Hepatic stellate cell (primary cell): ENCODE measurements at regions not wholly inside any gene's neighbourhood (a gene's known extent, or its start where the extent isn't known, plus 50 kb on each side); places are given as distances from the start of the nearest gene placed in this dataset.

Experiments
- DNase-seq: peaks from one replicate; pipeline ENCODE4 v3.0.0; 2011; ENCODE audit warnings: low spot score

DNA sequence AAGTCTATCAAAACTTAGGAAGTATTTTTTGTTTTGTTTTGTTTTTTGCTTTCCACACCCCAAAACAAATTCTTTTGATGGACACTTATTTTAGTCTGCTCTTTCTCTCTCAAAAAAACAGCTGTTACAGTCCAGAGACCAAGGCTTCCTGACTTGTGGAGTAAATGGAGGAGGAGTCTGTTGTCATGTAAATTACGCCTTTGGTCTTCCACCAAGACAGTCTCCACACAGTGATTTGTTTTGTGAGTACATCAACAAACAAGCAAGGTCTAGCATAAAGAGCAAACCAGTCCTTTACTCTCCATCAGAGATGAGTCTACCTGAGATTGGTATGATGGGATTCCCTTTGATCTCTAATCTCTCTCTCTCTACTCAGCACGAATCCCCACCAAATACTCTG lies 588.0 kb upstream of the ARID1B start:
- no peak for DNase-seq

DNA sequence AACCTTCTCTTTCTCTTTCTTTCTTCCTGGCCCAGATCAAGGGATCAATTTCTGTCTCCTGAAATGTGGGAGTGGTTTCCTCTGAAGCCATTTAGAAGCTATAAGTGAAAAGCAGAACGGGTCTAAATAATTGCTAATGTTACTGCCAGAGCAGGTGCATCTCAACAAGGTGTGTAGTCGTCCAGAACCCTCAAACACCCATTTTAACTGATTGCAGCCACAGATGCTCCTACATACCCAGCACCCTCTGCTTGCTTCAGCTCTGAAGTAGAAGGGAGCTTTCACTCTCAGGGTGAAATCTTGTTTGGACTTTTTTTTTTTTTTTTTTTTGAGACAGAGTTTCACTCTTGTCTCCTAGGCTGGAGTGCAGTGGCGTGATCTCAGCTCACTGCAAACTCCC lies 592.1 kb upstream of the ARID1B start:
- no peak for DNase-seq

DNA sequence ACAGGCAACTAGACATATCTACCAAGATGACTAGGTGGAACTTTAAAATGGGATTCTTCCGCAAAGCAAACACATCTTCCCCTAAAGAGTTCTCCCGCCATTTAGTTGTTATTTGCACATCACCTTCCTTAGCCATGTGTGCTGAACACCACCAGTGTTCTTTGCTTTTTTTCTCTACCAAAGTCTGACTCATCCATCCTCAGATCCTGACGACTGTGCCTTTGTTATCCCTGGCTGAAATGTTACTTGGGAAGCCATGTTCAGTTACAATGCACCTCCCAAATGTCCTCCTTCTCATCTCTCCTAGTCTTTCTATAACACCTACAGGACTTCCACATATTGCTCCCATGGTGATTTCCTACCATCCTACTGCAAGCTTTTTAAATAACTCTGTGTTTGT lies 593.5 kb upstream of the ARID1B start:
- DNase-seq: no peak

DNA sequence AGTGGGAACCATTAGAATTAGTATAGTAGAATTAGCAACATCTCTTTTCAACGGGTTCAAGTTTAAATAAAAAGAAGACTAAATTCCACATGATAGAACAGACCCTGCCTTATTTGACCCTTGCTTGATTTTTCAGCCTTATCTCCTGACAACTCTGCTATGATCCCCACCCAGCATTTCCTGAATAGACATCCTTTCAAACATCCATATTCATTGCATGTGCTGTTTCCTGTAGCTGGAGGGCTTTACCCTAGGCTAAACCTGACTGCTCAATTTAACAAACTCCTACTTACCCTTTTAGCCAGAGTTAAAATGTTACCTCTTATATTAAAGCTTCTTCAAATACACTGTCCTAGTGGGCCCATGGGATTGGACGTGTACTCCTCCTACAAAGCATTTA lies 594.8 kb upstream of the ARID1B start:
- DNase-seq: no peak

DNA sequence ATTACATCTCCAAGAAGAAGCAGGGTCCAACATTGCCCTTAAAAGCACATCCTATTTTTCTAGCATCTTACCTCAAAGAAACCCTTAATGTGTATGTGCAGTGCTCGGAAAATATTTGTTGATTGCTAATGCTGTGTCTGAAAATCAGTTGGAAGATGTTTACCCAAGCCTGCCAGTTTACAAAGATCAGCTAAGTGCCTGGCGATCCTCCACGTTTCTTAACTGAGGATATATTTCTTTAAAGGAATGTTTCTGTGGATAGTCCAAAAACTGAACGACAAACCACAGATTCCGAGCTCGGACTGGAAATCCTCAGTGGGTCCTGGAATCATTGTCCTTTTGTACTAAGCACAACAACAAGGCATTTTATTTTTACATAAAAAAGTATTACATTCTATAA lies 595.7 kb upstream of the ARID1B start:
- DNase-seq: no peak

DNA sequence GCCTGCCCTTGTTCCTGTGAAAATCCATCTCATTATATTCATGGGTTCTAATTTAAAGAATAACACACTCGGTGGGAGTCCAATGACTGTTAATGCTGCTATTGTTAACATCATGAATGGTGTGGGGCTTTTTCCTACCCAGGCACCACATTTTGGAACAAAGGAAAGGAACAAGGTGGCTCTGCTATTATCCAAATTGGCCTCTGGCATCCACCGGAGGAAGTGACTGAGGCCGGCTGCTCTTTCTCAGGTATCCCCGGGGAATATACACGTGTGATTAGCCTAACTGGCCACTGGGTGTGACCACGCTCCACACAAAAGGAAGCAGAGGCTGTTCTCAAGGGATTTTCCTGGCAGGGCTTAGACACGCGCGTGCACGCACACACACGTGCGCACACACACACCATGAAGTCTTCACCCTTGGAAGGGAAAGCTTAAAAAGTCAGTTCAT lies 601.2 kb upstream of the ARID1B start:
- DNase-seq: no peak

DNA sequence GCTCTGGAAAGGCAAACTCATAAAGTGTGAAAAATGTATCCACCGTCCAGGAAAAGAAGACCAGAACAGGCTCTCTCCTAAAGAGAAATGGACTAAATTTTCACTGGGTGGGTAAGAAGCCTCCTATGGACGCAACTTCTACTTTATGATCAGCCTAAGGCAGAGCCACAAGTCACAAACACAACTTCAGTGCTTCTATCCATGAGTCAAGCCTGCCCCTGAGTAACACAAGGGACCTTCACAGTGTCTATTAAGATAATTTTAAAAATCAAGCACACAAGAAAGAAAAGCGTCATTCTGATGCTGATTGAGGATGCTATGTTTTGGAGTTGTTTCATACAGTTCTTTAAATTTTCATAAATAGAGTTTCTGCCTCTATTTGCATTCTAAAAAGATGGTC lies 601.7 kb upstream of the ARID1B start:
- no peak for DNase-seq

DNA sequence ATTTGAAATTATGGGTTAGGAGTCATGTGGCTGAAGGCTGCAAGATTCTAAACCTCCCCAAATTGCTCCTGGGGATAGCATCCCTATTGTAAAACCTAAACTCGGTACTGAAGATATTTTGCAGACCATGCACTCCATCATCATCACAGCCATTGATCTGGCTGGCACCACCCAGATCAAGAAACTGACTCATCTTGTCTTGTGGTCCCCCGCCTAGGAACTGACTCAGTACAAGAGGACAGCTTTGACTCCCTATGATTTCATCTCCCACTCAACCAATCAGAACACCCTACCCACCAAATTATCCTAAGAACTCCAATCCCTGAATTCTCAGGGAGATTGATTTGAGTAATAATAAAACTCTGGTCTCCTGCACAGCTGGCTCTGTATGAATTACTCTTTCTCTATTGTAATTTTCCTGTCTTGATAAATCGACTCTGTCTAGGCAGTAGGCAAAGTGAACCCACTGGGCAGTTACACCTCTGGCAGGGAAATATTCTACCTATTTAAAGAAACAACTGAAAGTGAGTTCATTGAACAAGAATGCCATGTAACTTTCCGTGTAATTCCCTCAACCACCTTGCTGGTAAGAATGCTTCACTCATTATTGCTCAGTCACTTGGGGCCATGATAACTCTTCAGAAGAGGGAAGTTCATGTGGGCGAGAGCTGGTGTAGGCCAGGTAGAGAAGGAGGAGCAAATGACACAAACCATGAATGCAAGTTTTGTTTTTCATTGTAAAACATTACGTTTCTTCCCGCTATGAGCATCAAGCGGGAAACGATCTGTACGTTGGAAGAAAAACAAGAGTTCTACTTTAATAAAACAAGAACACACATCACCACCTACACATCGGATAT lies 602.9 kb upstream of the ARID1B start:
- no peak for DNase-seq

DNA sequence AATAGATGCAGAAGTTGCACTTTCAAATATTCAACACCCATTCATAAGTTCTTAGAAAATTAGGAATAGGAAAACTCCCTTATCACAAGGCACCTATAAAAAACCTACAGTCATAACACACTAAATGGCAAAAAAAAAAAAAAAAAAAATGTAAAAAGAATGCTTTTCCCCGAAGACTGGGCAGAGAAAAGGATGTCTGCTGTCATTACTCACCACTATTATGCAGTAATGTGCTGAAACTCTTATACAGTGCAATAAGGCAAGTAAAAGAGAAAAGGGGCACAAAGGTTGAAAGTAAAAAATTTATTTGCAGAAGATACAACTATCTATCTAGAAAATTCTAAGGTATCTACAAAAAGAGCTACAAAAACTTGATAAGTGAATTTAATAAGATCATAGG lies 607.8 kb upstream of the ARID1B start:
- DNase-seq: no peak

DNA sequence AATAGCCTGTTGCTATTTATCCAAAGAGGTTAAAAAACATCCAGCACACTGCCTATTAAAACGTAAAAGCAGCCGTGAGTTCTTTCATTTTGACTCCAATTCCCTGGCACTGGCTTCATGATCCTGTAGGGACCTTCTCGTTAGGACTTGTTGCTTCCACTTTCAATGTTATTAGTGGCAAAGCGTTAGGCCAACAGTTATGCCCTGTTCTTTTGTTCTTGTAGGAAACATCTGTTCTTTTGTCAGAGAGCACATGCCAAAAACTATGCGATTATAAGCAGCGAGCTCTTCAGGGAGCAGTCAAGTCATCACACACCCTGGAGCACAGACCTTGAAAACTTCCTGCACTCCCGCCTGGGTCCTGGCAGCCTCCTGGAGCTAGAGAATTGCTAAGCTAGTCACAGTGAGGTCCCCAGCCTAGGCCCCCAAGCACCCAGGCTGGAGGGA lies 609.5 kb upstream of the ARID1B start:
- DNase-seq: no peak

DNA sequence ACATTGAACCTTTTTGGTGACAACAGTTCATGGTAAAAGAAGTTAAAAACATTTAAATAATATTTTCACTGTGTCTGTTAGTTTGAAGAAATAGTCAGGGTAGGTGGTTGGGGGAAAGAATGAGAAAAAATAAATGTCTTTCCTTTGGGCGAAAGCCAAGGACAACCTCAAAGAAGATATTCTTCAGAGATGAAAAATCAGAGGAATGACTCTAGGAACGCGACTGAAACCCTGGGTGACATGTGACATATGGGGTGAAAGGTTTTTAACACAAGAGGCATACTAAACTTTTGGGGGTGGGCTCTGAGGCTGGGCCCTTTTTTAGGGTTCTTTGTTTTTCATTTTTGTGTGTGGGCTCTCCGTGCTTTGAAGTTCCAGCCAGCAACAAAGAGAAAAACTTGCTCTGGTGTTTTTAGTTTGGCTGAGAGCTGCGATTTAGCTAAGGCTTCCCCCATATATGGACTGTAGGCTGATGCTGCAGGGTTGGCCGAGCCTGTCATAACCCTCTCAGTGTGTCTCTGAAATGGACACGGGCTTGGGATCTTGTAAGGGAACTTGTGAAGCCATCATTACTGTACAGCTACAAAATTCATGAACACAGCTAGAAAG lies 610.1 kb upstream of the ARID1B start:
- no peak for DNase-seq

DNA sequence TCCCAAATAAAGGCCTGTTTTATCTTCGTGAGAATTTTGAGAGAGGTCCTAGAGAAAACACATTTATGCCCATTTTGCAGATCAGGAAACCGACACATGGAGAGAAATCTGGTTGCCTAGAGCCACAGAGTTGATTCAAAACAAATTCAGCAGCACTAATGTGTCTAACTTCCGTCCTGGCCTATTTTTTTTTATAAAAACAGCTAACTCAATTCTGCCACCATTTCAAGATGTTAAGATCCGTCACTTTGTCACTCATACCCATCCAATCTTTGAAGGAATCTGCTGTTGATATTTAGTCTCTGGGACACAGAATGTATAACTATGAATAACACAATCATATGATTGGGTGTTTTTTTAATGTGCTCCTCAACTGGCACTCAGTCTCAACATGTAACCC lies 611.1 kb upstream of the ARID1B start:
- DNase-seq: no peak

DNA sequence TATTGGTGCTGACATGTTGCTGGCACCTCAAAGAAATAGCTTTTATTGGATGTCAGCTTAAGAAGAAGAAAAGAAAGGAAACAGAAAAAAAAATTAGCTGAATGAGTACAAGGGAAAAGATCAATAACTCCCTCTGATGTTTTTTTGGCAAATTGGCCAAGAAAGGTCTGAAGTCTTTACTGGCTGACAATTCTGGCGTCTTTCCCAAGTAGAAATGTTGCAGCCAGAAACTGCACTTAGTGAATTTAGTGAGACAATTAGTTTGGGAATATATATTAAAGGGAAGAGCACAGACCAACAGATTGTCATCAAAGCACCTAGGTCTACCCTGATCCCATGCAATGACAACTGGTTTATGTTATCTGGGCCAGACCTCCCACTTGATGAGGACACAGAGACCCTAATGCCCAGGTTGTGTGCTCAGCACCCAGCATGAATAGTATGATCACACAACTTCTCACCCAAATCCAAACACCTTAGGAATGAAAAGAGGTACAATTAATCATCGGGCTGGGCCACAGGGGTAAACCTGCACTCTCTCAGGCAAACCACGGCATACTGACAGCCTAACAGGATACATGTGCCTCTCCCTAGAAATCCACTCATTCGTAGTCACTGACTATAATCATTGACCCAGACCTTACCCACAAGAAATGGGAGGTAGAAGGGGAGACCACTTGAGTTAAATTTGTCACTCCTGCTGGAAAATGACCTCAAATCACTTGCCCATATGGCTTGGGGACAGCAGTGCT lies 612.3 kb upstream of the ARID1B start:
- DNase-seq: no peak

DNA sequence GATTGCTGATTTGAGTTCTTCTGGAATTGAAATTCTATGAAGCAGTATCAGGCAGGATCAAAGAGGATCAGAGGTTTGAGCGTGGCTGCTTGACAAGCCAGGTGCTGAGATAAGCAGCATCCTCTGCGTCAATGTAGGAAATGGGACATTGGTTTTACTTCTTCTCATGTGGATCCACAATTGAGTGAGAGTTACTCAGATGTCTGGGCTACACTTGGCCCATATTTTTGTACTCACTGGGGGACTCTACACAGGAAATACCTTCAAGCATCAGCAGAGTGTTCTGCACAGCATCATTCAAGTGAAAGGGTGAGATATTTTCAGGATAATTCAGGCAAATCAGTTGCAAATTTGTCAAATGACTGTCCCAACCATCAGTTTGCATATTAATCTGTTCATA lies 613.9 kb upstream of the ARID1B start:
- no peak for DNase-seq

DNA sequence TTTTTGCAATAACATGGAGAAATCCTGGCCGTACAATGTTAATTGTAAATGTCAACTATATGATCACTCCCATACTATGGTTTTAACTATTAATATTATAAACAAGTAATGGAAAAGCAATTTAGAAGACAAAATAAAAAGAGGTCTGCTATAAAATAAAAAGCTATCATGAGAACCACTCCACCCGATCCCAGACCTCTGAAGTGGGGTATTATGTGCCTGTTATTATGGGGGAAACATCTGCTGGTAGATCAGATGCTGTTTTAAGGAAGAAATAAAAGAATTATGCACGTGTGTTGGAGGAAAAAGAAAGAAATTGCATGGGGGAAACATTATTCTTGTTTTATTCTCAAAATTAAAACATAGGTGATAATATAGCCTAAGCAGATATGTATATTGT lies 615.7 kb upstream of the ARID1B start:
- no peak for DNase-seq

DNA sequence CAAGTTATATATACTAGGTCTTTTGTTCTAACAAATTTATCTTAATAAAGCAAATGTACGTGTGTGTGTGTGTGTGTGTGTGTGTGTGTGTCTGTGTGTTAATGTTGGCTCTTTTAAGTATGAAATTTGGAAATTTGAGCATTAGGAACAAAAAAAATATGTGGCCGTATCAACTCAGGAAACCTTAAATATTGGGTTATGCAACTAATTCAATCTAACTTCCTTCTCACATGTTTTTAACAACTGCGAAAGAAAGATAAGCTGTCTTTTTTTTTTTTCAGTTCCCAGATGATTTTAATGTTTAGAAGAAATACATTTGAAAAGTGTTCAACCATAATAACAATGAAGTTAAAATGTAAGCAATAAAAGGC lies 616.4 kb upstream of the ARID1B start:
- no peak for DNase-seq

DNA sequence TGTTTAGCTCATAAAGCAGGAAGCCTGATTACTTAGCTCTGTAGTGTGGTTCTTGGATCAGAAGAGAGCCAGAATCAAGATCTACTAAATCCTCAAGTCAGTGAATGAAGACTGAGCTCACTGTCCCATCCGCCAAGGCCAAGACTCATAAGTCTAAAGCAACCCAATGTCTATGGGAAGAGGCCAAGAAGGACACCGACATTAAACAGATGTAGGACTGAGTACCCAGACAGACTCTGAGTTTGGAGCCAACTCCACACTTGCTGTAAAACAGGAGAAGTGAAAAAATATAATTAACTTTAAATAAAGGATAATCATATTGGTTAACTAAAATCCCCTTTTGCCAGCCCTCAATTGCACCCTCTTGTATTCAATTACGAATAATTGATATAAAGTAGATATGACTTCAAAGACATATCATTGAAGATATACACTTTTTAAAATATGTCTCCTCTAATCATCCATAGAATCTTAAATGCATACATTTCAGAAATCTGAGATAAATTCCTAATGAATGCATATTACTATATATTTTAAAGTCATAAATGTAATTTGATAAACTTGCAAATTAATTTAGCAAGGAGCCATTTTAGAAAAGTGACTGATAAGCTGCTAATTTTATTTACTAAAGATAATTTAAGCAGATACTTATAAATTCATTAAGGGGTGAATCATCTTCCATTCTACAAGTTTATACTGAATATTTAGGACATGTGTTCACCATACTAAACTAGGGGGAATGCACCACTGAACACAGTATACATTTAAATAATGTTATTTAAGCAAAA lies 617.0 kb upstream of the ARID1B start:
- no peak for DNase-seq

DNA sequence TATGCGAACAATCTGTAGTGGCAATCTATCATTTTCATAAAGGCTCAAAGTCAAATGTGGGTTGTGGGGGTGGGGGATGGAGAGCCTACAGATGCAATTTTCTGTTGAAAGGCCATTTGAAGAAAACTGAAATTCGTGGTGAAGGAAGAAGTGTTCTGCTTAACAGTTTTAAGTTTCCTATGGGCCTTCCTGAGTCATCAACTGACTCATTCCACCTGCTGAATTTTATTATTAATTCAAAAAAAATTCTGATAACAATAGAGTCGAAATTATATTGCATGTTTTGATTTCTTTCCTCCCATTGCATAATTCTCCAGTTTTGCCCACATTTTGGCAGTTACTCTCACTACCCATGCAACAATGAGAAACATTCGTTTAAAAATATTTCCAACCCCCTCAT lies 622.3 kb upstream of the ARID1B start:
- no peak for DNase-seq

DNA sequence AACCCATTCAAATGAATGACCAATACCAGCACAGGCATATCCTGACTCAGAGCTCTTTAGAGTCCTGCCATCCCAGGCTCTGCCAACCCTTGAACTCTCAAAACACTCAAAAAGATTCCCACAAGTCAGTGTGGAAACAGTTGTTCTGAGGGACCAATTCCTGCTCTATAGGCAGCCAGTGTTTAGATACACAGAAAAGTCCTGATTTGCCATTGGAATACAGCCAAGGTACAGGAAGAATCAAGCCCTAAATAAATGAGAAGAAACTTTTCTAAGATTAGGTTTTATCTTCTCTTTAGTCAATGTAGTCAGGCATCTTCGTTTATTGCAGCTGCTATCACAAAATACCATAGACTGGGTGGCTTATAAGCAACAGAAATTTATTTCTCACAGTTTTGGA lies 626.8 kb upstream of the ARID1B start:
- no peak for DNase-seq

DNA sequence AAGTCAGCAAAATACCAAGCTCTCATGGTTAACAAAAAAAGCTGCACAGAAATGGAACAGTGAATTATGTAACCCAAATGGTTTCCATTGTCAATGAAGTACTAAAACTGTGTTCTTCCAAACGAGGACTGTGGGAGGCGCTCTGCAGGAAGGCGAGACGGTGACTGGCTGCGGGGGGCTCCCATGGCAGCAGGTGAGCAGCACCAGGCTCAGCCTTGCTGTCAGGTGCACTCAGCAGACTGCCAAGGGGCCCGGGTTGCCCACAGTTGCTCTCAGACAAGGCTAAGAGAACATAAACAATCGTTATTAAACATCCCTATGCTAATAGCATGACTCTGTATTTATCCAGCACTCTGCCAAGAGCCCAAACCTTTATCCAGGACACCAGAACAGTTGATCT lies 630.3 kb upstream of the ARID1B start:
- DNase-seq: no peak

DNA sequence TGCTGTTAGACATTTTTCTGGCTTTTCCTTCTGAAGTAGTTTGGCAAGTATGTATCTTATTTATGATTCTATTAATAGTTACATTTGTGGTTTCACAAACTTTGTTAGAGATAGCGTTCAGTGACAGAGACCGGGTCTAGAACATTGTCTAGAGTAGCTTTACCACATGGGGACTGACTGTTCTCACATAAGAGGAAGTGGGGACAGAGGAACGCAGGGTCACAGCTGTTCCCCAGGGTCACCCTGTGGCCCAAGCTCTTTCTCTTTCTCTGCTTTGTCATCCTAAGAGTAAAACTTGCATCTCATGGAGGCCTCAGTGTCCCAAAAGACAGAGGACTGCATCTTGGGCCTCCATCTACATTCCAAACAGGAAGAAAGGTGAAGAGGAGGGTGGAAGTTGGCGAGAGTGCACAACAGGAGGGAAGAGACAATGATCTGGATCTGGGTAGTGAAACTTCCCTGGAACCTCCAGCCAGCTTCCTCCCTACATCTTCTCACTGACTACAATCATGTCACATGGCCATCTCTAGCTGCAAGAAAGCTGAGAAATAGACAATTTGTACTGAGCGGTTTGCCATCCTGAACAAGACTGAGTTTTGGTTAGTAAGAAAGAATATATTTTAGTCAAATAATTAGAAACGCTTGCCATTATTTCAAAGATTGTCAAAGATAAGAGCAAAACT lies 645.8 kb upstream of the ARID1B start:
- no peak for DNase-seq

DNA sequence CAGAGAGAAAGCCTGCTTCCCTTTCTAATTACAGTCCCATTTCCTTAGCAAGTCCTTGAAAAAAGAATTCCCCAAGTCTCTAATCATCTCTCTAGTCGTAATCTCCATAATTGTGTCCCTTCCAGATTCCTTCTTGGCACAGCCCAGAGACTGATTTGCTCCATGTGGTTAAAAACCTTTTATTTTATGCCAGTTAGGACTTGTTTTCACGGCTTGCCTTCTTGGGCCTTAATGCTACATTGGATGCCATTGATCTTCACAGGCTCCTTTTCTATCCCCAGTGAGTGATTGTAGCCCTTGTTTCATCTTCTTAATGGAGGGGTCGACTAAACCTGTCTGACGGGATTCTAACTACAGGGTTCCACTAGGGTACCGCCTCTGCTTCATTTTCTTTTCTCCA lies 650.6 kb upstream of the ARID1B start:
- no peak for DNase-seq
